Activated CD8-positive, alpha-beta T cell treated with anti-CD3 and anti-CD28 coated beads for 36 hours (primary cell): ENCODE measurements at regions not wholly inside any gene's neighbourhood (a gene's known extent, or its start where the extent isn't known, plus 50 kb on each side); places are given as distances from the start of the nearest gene placed in this dataset.
"Not testable (repeated sequence)": the region's sequence is repeated elsewhere in the genome, so short reads cannot be mapped to it uniquely, and the experiment has no call there.

Source experiments
- ATAC-seq: fragments of 200-7000 bp; cut with Tn5 transposase; one replicate; pipeline ENCODE4 v1.10.0; 2021; ENCODE audit warnings: mild to moderate bottlenecking, moderate library complexity
- CTCF ChIA-PET: fragments of 350-600 bp; sonication (Branson Sonifier 250); formaldehyde crosslinking; loops from one replicate; lab custom pipeline; 2021; ENCODE audit warnings: antibody characterized with exemption; lab: Charles Lee
- POLR2A ChIA-PET: fragments of 350-600 bp; sonication (Branson Sonifier 250); formaldehyde crosslinking; loops from one replicate; lab custom pipeline; 2021; ENCODE audit warnings: antibody characterized with exemption; lab: Charles Lee
- DNase-seq: peaks from one replicate; pipeline ENCODE4 v3.0.0-alpha.2; 2020
- H3K27ac Mint-ChIP-seq: one replicate; pipeline ENCODE4 v1.8.0; 2021; ENCODE audit warnings: mild to moderate bottlenecking, mixed read lengths
- H3K27me3 Mint-ChIP-seq: one replicate; pipeline ENCODE4 v1.8.0; 2021; ENCODE audit warnings: mixed read lengths
- H3K36me3 Mint-ChIP-seq: one replicate; pipeline ENCODE4 v1.8.0; 2021; ENCODE audit warnings: low read depth, mixed read lengths
- H3K4me1 Mint-ChIP-seq: one replicate; pipeline ENCODE4 v1.8.0; 2021; ENCODE audit warnings: low read depth, mixed read lengths
- H3K4me3 Mint-ChIP-seq: one replicate; pipeline ENCODE4 v1.8.0; 2021; ENCODE audit warnings: mild to moderate bottlenecking, moderate library complexity, mixed read lengths
- H3K9me3 Mint-ChIP-seq: one replicate; pipeline ENCODE4 v1.8.0; 2021; ENCODE audit warnings: mixed read lengths
- CTCF ChIP-seq: fragments of 200-600 bp; IDR thresholded peaks from one replicate; pipeline ENCODE4 v1.8.0; 2022; ENCODE audit warnings: antibody characterized with exemption, mild to moderate bottlenecking
- intact Hi-C: fragments of 100-400 bp; cut with micrococcal nuclease; formaldehyde crosslinking; loops from one replicate; pipeline ENCODE4 v1.10.0; 2022

- CTCF ChIA-PET: no interaction called here
- no peak for TF ChIP-seq CTCF
- Mint-ChIP-seq H3K4me1 (no peaks in the 10 kb centered on the region), H3K4me3 (no peak overlapping the region), H3K27me3 (no peaks in the 10 kb centered on the region), H3K27ac (no peak overlapping the region), H3K9me3 (peaks cover 5% of the 10 kb centered on the region), H3K36me3 (no peaks in the 10 kb centered on the region)
- ATAC-seq (no peak), DNase-seq (no peak)
- intact Hi-C loops: no loop called here
- POLR2A ChIA-PET: no interaction called here
Observed at GRCh38 chr2:123652320-123652719, 372.8 kb upstream of the CNTNAP5 start.

GRCh38 chr2:123656590-123656989 lies 368.5 kb upstream of the CNTNAP5 start:
- Mint-ChIP-seq H3K4me3 (no peak overlapping the region), H3K4me1 (no peaks in the 10 kb centered on the region), H3K27ac (no peak overlapping the region), H3K27me3 (no peaks in the 10 kb centered on the region), H3K36me3 (no peaks in the 10 kb centered on the region), H3K9me3 (peaks cover 20% of the 10 kb centered on the region)
- POLR2A ChIA-PET: no interaction called here
- ATAC-seq (no peak), DNase-seq (no peak)
- TF ChIP-seq CTCF: no peak
- intact Hi-C loops: no loop called here
- CTCF ChIA-PET: no interaction called here

GRCh38 chr2:123659120-123659519 lies 366.0 kb upstream of the CNTNAP5 start:
- TF ChIP-seq CTCF: no peak
- no peaks in the 10 kb centered on the region for H3K4me1 Mint-ChIP-seq
- DNase-seq: no peak
- CTCF ChIA-PET: no interaction called here
- no peak overlapping the region for H3K27ac Mint-ChIP-seq
- intact Hi-C loops: no loop called here
- no peak for ATAC-seq
- POLR2A ChIA-PET: no interaction called here
- no peaks in the 10 kb centered on the region for H3K36me3 Mint-ChIP-seq
- H3K9me3 Mint-ChIP-seq: peaks cover 20% of the 10 kb centered on the region
- H3K27me3 Mint-ChIP-seq: no peaks in the 10 kb centered on the region
- no peak overlapping the region for H3K4me3 Mint-ChIP-seq

- intact Hi-C loops: no loop called here
- no peak overlapping the region for H3K4me3 Mint-ChIP-seq
- DNase-seq (no peak), ATAC-seq (no peak)
- ChIA-PET CTCF (interaction anchor here (1.6 kb wide), 1 partner anchor 10 kb away, joined by 5 read pairs; no protein-coding TSS in a partner anchor), POLR2A (no interaction called here)
- H3K27me3 Mint-ChIP-seq: no peaks in the 10 kb centered on the region
- H3K27ac Mint-ChIP-seq: no peak overlapping the region
- TF ChIP-seq CTCF: no peak
- H3K9me3 Mint-ChIP-seq: peaks cover 10% of the 10 kb centered on the region
- no peaks in the 10 kb centered on the region for H3K4me1 Mint-ChIP-seq
- H3K36me3 Mint-ChIP-seq: no peaks in the 10 kb centered on the region
Observed at GRCh38 chr2:123670286-123670685, 354.8 kb upstream of the CNTNAP5 start.

- DNase-seq, H3K4me3 Mint-ChIP-seq, H3K36me3 Mint-ChIP-seq, H3K4me1 Mint-ChIP-seq, intact Hi-C loops, CTCF ChIA-PET, H3K27me3 Mint-ChIP-seq, POLR2A ChIA-PET, ATAC-seq, H3K27ac Mint-ChIP-seq: not testable (repeated sequence)
- H3K9me3 Mint-ChIP-seq: peaks cover 13% of the 10 kb centered on the region
Observed at GRCh38 chr2:123683797-123684196, 341.3 kb upstream of the CNTNAP5 start.

- H3K4me1 Mint-ChIP-seq: no peaks in the 10 kb centered on the region
- H3K4me3 Mint-ChIP-seq: no peak overlapping the region
- H3K36me3 Mint-ChIP-seq: no peaks in the 10 kb centered on the region
- peaks cover 13% of the 10 kb centered on the region for H3K9me3 Mint-ChIP-seq
- ATAC-seq (no peak), DNase-seq (no peak)
- intact Hi-C loops: no loop called here
- ChIA-PET CTCF (no interaction called here), POLR2A (no interaction called here)
- no peaks in the 10 kb centered on the region for H3K27me3 Mint-ChIP-seq
- TF ChIP-seq CTCF: no peak
- H3K27ac Mint-ChIP-seq: no peak overlapping the region
Observed at GRCh38 chr2:123687064-123687463, 338.0 kb upstream of the CNTNAP5 start.
